ENCODE measurements at regions not wholly inside any gene's neighbourhood (a gene's known extent, or its start where the extent isn't known, plus 50 kb on each side); places are given as distances from the start of the nearest gene placed in this dataset.
"Not testable (repeated sequence)": the region's sequence is repeated elsewhere in the genome, so short reads cannot be mapped to it uniquely, and the experiment has no call there.

- no peak for TF ChIP-seq CTCF (IDR thresholded peaks at IDR 0.05; ENCODE audit: borderline replicate concordance, insufficient read depth, low read depth, low read length)
- no peak overlapping the region for H3K4me3 ChIP-seq (ENCODE audit: low read depth, low read length)
Observed at GRCh38 chr7:84738583-84739150, 448.2 kb downstream of the SEMA3D start.

- no peak for TF ChIP-seq CTCF (IDR thresholded peaks at IDR 0.05; ENCODE audit: borderline replicate concordance, insufficient read depth, low read depth, low read length)
- no peak overlapping the region for H3K4me3 ChIP-seq (ENCODE audit: low read depth, low read length)
Observed at GRCh38 chr7:84735677-84736076, 451.2 kb downstream of the SEMA3D start.

GRCh38 chr7:84735011-84735410, 451.8 kb downstream of the SEMA3D start:
- TF ChIP-seq CTCF (IDR thresholded peaks at IDR 0.05; ENCODE audit: borderline replicate concordance, insufficient read depth, low read depth, low read length), result no peak
- H3K4me3 ChIP-seq (ENCODE audit: low read depth, low read length), result no peak overlapping the region

GRCh38 chr7:84733976-84734375, 452.9 kb downstream of the SEMA3D start:
- H3K4me3 ChIP-seq (ENCODE audit: low read depth, low read length), result not testable (repeated sequence)

GRCh38 chr7:84730864-84731263, 456.0 kb downstream of the SEMA3D start:
- not testable (repeated sequence) for H3K4me3 ChIP-seq (ENCODE audit: low read depth, low read length)

- no peak overlapping the region for H3K4me3 ChIP-seq (ENCODE audit: low read depth, low read length)
- no peak for TF ChIP-seq CTCF (IDR thresholded peaks at IDR 0.05; ENCODE audit: borderline replicate concordance, insufficient read depth, low read depth, low read length)
Observed at GRCh38 chr7:84729284-84729683, 457.6 kb downstream of the SEMA3D start.

- no peak overlapping the region for H3K4me3 ChIP-seq (ENCODE audit: low read depth, low read length)
- no peak for TF ChIP-seq CTCF (IDR thresholded peaks at IDR 0.05; ENCODE audit: borderline replicate concordance, insufficient read depth, low read depth, low read length)
Observed at GRCh38 chr7:84722734-84723133, 464.1 kb downstream of the SEMA3D start.

- TF ChIP-seq CTCF (IDR thresholded peaks at IDR 0.05; ENCODE audit: borderline replicate concordance, insufficient read depth, low read depth, low read length), result no peak
Observed at GRCh38 chr7:84722086-84722485, 464.8 kb downstream of the SEMA3D start.

More at GRCh38 chr7:84722086-84722485, 464.8 kb downstream of the SEMA3D start:
- H3K4me3 ChIP-seq (ENCODE audit: low read depth, low read length), result no peak overlapping the region

All from GM12875 (cell line).